ENCODE measurements at regions not wholly inside any gene's neighbourhood (a gene's known extent, or its start where the extent isn't known, plus 50 kb on each side); places are given as distances from the start of the nearest gene placed in this dataset.

- Histone ChIP-seq H3K36me3 (ENCODE audit: control insufficient read depth, low read depth, low read length) (no peaks in the 10 kb centered on the region), H3K27me3 (ENCODE audit: control insufficient read depth, insufficient read depth, low read length) (no peaks in the 10 kb centered on the region), H3K4me3 (ENCODE audit: low read length) (no peak overlapping the region), H3K9me3 (ENCODE audit: control insufficient read depth, low read depth, low read length) (no peaks in the 10 kb centered on the region), H3K4me1 (ENCODE audit: control insufficient read depth, low read depth, low read length) (no peaks in the 10 kb centered on the region), H3K9ac (ENCODE audit: low read length) (no peak overlapping the region), H3K27ac (ENCODE audit: low read length) (no peak overlapping the region)
These were observed 222.0 kb downstream of the MAFB start for GRCh38 chr20:40467067-40467466.

- H3K27ac ChIP-seq (ENCODE audit: low read length): no peak overlapping the region
- no peaks in the 10 kb centered on the region for H3K36me3 ChIP-seq (ENCODE audit: control insufficient read depth, low read depth, low read length)
- no peaks in the 10 kb centered on the region for H3K27me3 ChIP-seq (ENCODE audit: control insufficient read depth, insufficient read depth, low read length)
- no peaks in the 10 kb centered on the region for H3K9me3 ChIP-seq (ENCODE audit: control insufficient read depth, low read depth, low read length)
- H3K4me1 ChIP-seq (ENCODE audit: control insufficient read depth, low read depth, low read length): no peaks in the 10 kb centered on the region
- H3K4me3 ChIP-seq (ENCODE audit: low read length): no peak overlapping the region
- H3K9ac ChIP-seq (ENCODE audit: low read length): no peak overlapping the region
These were observed 224.3 kb downstream of the MAFB start for GRCh38 chr20:40464731-40465208.

GRCh38 chr20:40463171-40463570 is 225.9 kb downstream of the MAFB start:
- no peaks in the 10 kb centered on the region for H3K4me1 ChIP-seq (ENCODE audit: control insufficient read depth, low read depth, low read length)
- H3K27me3 ChIP-seq (ENCODE audit: control insufficient read depth, insufficient read depth, low read length): no peaks in the 10 kb centered on the region
- H3K36me3 ChIP-seq (ENCODE audit: control insufficient read depth, low read depth, low read length): no peaks in the 10 kb centered on the region
- no peak overlapping the region for H3K9ac ChIP-seq (ENCODE audit: low read length)
- H3K27ac ChIP-seq (ENCODE audit: low read length): no peak overlapping the region
- H3K4me3 ChIP-seq (ENCODE audit: low read length): no peak overlapping the region
- H3K9me3 ChIP-seq (ENCODE audit: control insufficient read depth, low read depth, low read length): no peaks in the 10 kb centered on the region

- H3K27ac ChIP-seq (ENCODE audit: low read length): no peak overlapping the region
- no peaks in the 10 kb centered on the region for H3K4me1 ChIP-seq (ENCODE audit: control insufficient read depth, low read depth, low read length)
- H3K9ac ChIP-seq (ENCODE audit: low read length): no peak overlapping the region
- H3K36me3 ChIP-seq (ENCODE audit: control insufficient read depth, low read depth, low read length): no peaks in the 10 kb centered on the region
- H3K4me3 ChIP-seq (ENCODE audit: low read length): no peak overlapping the region
- no peaks in the 10 kb centered on the region for H3K27me3 ChIP-seq (ENCODE audit: control insufficient read depth, insufficient read depth, low read length)
- H3K9me3 ChIP-seq (ENCODE audit: control insufficient read depth, low read depth, low read length): no peaks in the 10 kb centered on the region
These were observed 226.5 kb downstream of the MAFB start for GRCh38 chr20:40462566-40462965.

- Histone ChIP-seq H3K27ac (ENCODE audit: low read length) (no peak overlapping the region), H3K36me3 (ENCODE audit: control insufficient read depth, low read depth, low read length) (no peaks in the 10 kb centered on the region), H3K9ac (ENCODE audit: low read length) (no peak overlapping the region), H3K9me3 (ENCODE audit: control insufficient read depth, low read depth, low read length) (no peaks in the 10 kb centered on the region), H3K4me1 (ENCODE audit: control insufficient read depth, low read depth, low read length) (no peaks in the 10 kb centered on the region), H3K27me3 (ENCODE audit: control insufficient read depth, insufficient read depth, low read length) (no peaks in the 10 kb centered on the region), H3K4me3 (ENCODE audit: low read length) (no peak overlapping the region)
These were observed 229.7 kb downstream of the MAFB start for GRCh38 chr20:40459299-40459698.

GRCh38 chr20:40457404-40457803 is 231.6 kb downstream of the MAFB start:
- H3K27me3 ChIP-seq (ENCODE audit: control insufficient read depth, insufficient read depth, low read length): no peaks in the 10 kb centered on the region
- no peak overlapping the region for H3K9ac ChIP-seq (ENCODE audit: low read length)
- H3K4me1 ChIP-seq (ENCODE audit: control insufficient read depth, low read depth, low read length): no peaks in the 10 kb centered on the region
- H3K27ac ChIP-seq (ENCODE audit: low read length): no peak overlapping the region
- H3K36me3 ChIP-seq (ENCODE audit: control insufficient read depth, low read depth, low read length): no peaks in the 10 kb centered on the region
- H3K4me3 ChIP-seq (ENCODE audit: low read length): no peak overlapping the region
- H3K9me3 ChIP-seq (ENCODE audit: control insufficient read depth, low read depth, low read length): no peaks in the 10 kb centered on the region

GRCh38 chr20:40452758-40453157 is 236.3 kb downstream of the MAFB start:
- peaks cover 4% of the 10 kb centered on the region for H3K4me1 ChIP-seq (ENCODE audit: control insufficient read depth, low read depth, low read length)
- H3K9ac ChIP-seq (ENCODE audit: low read length): no peak overlapping the region
- H3K27me3 ChIP-seq (ENCODE audit: control insufficient read depth, insufficient read depth, low read length): no peaks in the 10 kb centered on the region
- H3K9me3 ChIP-seq (ENCODE audit: control insufficient read depth, low read depth, low read length): no peaks in the 10 kb centered on the region
- H3K27ac ChIP-seq (ENCODE audit: low read length): no peak overlapping the region
- H3K36me3 ChIP-seq (ENCODE audit: control insufficient read depth, low read depth, low read length): no peaks in the 10 kb centered on the region
- H3K4me3 ChIP-seq (ENCODE audit: low read length): no peak overlapping the region

- Histone ChIP-seq H3K4me1 (ENCODE audit: control insufficient read depth, low read depth, low read length) (peaks cover 4% of the 10 kb centered on the region), H3K4me3 (ENCODE audit: low read length) (no peak overlapping the region), H3K9ac (ENCODE audit: low read length) (no peak overlapping the region), H3K27ac (ENCODE audit: low read length) (no peak overlapping the region), H3K27me3 (ENCODE audit: control insufficient read depth, insufficient read depth, low read length) (no peaks in the 10 kb centered on the region), H3K36me3 (ENCODE audit: control insufficient read depth, low read depth, low read length) (no peaks in the 10 kb centered on the region), H3K9me3 (ENCODE audit: control insufficient read depth, low read depth, low read length) (no peaks in the 10 kb centered on the region)
These were observed 237.5 kb downstream of the MAFB start for GRCh38 chr20:40451552-40451951.

- H3K27me3 ChIP-seq (ENCODE audit: control insufficient read depth, insufficient read depth, low read length): no peaks in the 10 kb centered on the region
- peaks cover 4% of the 10 kb centered on the region for H3K4me1 ChIP-seq (ENCODE audit: control insufficient read depth, low read depth, low read length)
- no peak overlapping the region for H3K4me3 ChIP-seq (ENCODE audit: low read length)
- no peak overlapping the region for H3K27ac ChIP-seq (ENCODE audit: low read length)
- H3K9me3 ChIP-seq (ENCODE audit: control insufficient read depth, low read depth, low read length): no peaks in the 10 kb centered on the region
- no peaks in the 10 kb centered on the region for H3K36me3 ChIP-seq (ENCODE audit: control insufficient read depth, low read depth, low read length)
- H3K9ac ChIP-seq (ENCODE audit: low read length): no peak overlapping the region
These were observed 238.9 kb downstream of the MAFB start for GRCh38 chr20:40449974-40450616.

GRCh38 chr20:40449144-40449690 is 239.8 kb downstream of the MAFB start:
- H3K27ac ChIP-seq (ENCODE audit: low read length): no peak overlapping the region
- no peak overlapping the region for H3K9ac ChIP-seq (ENCODE audit: low read length)

GRCh38 chr20:40446888-40447287 is 242.1 kb downstream of the MAFB start:
- Histone ChIP-seq H3K9me3 (ENCODE audit: control insufficient read depth, low read depth, low read length) (no peaks in the 10 kb centered on the region), H3K9ac (ENCODE audit: low read length) (no peak overlapping the region), H3K4me3 (ENCODE audit: low read length) (no peak overlapping the region), H3K27me3 (ENCODE audit: control insufficient read depth, insufficient read depth, low read length) (no peaks in the 10 kb centered on the region), H3K4me1 (ENCODE audit: control insufficient read depth, low read depth, low read length) (peaks cover 4% of the 10 kb centered on the region), H3K27ac (ENCODE audit: low read length) (no peak overlapping the region), H3K36me3 (ENCODE audit: control insufficient read depth, low read depth, low read length) (no peaks in the 10 kb centered on the region)

More at GRCh38 chr20:40449144-40449690, 239.8 kb downstream of the MAFB start:
- Histone ChIP-seq H3K36me3 (ENCODE audit: control insufficient read depth, low read depth, low read length) (no peaks in the 10 kb centered on the region), H3K4me3 (ENCODE audit: low read length) (no peak overlapping the region), H3K27me3 (ENCODE audit: control insufficient read depth, insufficient read depth, low read length) (no peaks in the 10 kb centered on the region), H3K9me3 (ENCODE audit: control insufficient read depth, low read depth, low read length) (no peaks in the 10 kb centered on the region), H3K4me1 (ENCODE audit: control insufficient read depth, low read depth, low read length) (peaks cover 4% of the 10 kb centered on the region)

- H3K9ac ChIP-seq (ENCODE audit: low read length): no peak overlapping the region
- H3K36me3 ChIP-seq (ENCODE audit: control insufficient read depth, low read depth, low read length): no peaks in the 10 kb centered on the region
- no peaks in the 10 kb centered on the region for H3K27me3 ChIP-seq (ENCODE audit: control insufficient read depth, insufficient read depth, low read length)
- no peaks in the 10 kb centered on the region for H3K9me3 ChIP-seq (ENCODE audit: control insufficient read depth, low read depth, low read length)
- H3K4me3 ChIP-seq (ENCODE audit: low read length): no peak overlapping the region
- no peak overlapping the region for H3K27ac ChIP-seq (ENCODE audit: low read length)
- no peaks in the 10 kb centered on the region for H3K4me1 ChIP-seq (ENCODE audit: control insufficient read depth, low read depth, low read length)
These were observed 244.5 kb downstream of the MAFB start for GRCh38 chr20:40444516-40444915.
